ENCODE measurements at regions not wholly inside any gene's neighbourhood (a gene's known extent, or its start where the extent isn't known, plus 50 kb on each side); places are given as distances from the start of the nearest gene placed in this dataset.
"Not testable (repeated sequence)": the region's sequence is repeated elsewhere in the genome, so short reads cannot be mapped to it uniquely, and the experiment has no call there.

GRCh38 chr13:74718232-74718842, 584.1 kb upstream of the KLF12 start:
- CTCF ChIA-PET; H3K36me3 Mint-ChIP-seq (ENCODE audit: low read depth); DNase-seq; ATAC-seq; H3K4me1 Mint-ChIP-seq; POLR2A ChIA-PET; H3K27ac Mint-ChIP-seq; H3K9me3 Mint-ChIP-seq (ENCODE audit: low read depth); H3K4me3 Mint-ChIP-seq; intact Hi-C loops (cut with DNase I, micrococcal nuclease); H3K27me3 Mint-ChIP-seq: not testable (repeated sequence)

GRCh38 chr13:74715718-74716117, 581.5 kb upstream of the KLF12 start:
- Mint-ChIP-seq H3K36me3 (ENCODE audit: low read depth) (no peaks in the 10 kb centered on the region), H3K27me3 (no peaks in the 10 kb centered on the region), H3K4me1 (no peaks in the 10 kb centered on the region), H3K9me3 (ENCODE audit: low read depth) (peaks cover 4% of the 10 kb centered on the region), H3K27ac (no peak overlapping the region), H3K4me3 (no peak overlapping the region)
- ChIA-PET CTCF (no interaction called here), POLR2A (no interaction called here)
- intact Hi-C loops (cut with DNase I, micrococcal nuclease) = no loop called here
- DNase-seq (no peak), ATAC-seq (no peak)

GRCh38 chr13:74710006-74710405, 575.8 kb upstream of the KLF12 start:
- DNase-seq = no peak
- no peak overlapping the region for H3K27ac Mint-ChIP-seq
- CTCF ChIA-PET = interaction anchor here (0.7 kb wide), 1 partner anchor 31 kb away, joined by 3 read pairs; no protein-coding TSS in a partner anchor
- POLR2A ChIA-PET = no interaction called here
- no peaks in the 10 kb centered on the region for H3K27me3 Mint-ChIP-seq
- no peak overlapping the region for H3K4me3 Mint-ChIP-seq
- H3K4me1 Mint-ChIP-seq = no peaks in the 10 kb centered on the region
- intact Hi-C loops (cut with DNase I, micrococcal nuclease) = no loop called here
- H3K36me3 Mint-ChIP-seq (ENCODE audit: low read depth) = no peaks in the 10 kb centered on the region
- ATAC-seq = no peak
- H3K9me3 Mint-ChIP-seq (ENCODE audit: low read depth) = peaks cover 4% of the 10 kb centered on the region

- no peak for ATAC-seq
- CTCF ChIA-PET = no interaction called here
- DNase-seq = no peak
Observed at GRCh38 chr13:74709226-74709625, 575.0 kb upstream of the KLF12 start.

GRCh38 chr13:74708629-74709028, 574.4 kb upstream of the KLF12 start:
- Mint-ChIP-seq H3K4me1 (no peaks in the 10 kb centered on the region), H3K36me3 (ENCODE audit: low read depth) (no peaks in the 10 kb centered on the region), H3K4me3 (no peak overlapping the region), H3K27me3 (peaks cover 3% of the 10 kb centered on the region), H3K27ac (no peak overlapping the region), H3K9me3 (ENCODE audit: low read depth) (peaks cover 1% of the 10 kb centered on the region)
- ChIA-PET POLR2A (no interaction called here), CTCF (interaction anchor here (0.6 kb wide), 1 partner anchor 13 kb away, joined by 3 read pairs; no protein-coding TSS in a partner anchor)
- no peak for DNase-seq
- no peak for ATAC-seq
- intact Hi-C loops (cut with DNase I, micrococcal nuclease) = no loop called here

More at GRCh38 chr13:74709226-74709625, 575.0 kb upstream of the KLF12 start:
- H3K4me3 Mint-ChIP-seq = no peak overlapping the region
- H3K27ac Mint-ChIP-seq = no peak overlapping the region
- peaks cover 4% of the 10 kb centered on the region for H3K9me3 Mint-ChIP-seq (ENCODE audit: low read depth)
- peaks cover under 1% of the 10 kb centered on the region for H3K27me3 Mint-ChIP-seq
- no peaks in the 10 kb centered on the region for H3K4me1 Mint-ChIP-seq
- POLR2A ChIA-PET = no interaction called here
- intact Hi-C loops (cut with DNase I, micrococcal nuclease) = no loop called here
- no peaks in the 10 kb centered on the region for H3K36me3 Mint-ChIP-seq (ENCODE audit: low read depth)

- no peaks in the 10 kb centered on the region for H3K4me1 Mint-ChIP-seq
- POLR2A ChIA-PET = no interaction called here
- H3K9me3 Mint-ChIP-seq (ENCODE audit: low read depth) = no peaks in the 10 kb centered on the region
- CTCF ChIA-PET = no interaction called here
- no peak overlapping the region for H3K27ac Mint-ChIP-seq
- DNase-seq (no peak), ATAC-seq (no peak)
- H3K4me3 Mint-ChIP-seq = no peak overlapping the region
- peaks cover 3% of the 10 kb centered on the region for H3K27me3 Mint-ChIP-seq
- no peaks in the 10 kb centered on the region for H3K36me3 Mint-ChIP-seq (ENCODE audit: low read depth)
- intact Hi-C loops (cut with DNase I, micrococcal nuclease) = no loop called here
Observed at GRCh38 chr13:74707291-74707690, 573.1 kb upstream of the KLF12 start.

GRCh38 chr13:74706801-74707200, 572.6 kb upstream of the KLF12 start:
- Mint-ChIP-seq H3K36me3 (ENCODE audit: low read depth) (no peaks in the 10 kb centered on the region), H3K27ac (no peak overlapping the region), H3K4me1 (no peaks in the 10 kb centered on the region), H3K9me3 (ENCODE audit: low read depth) (no peaks in the 10 kb centered on the region), H3K4me3 (no peak overlapping the region), H3K27me3 (peaks cover 3% of the 10 kb centered on the region)
- ChIA-PET POLR2A (no interaction called here), CTCF (no interaction called here)
- intact Hi-C loops (cut with DNase I, micrococcal nuclease) = no loop called here
- ATAC-seq (no peak), DNase-seq (no peak)

GRCh38 chr13:74705438-74705837, 571.2 kb upstream of the KLF12 start:
- no peak for DNase-seq
- no peak for ATAC-seq
- Mint-ChIP-seq H3K4me1 (no peaks in the 10 kb centered on the region), H3K36me3 (ENCODE audit: low read depth) (no peaks in the 10 kb centered on the region), H3K4me3 (no peak overlapping the region), H3K27me3 (peaks cover 3% of the 10 kb centered on the region), H3K9me3 (ENCODE audit: low read depth) (no peaks in the 10 kb centered on the region), H3K27ac (no peak overlapping the region)
- ChIA-PET POLR2A (no interaction called here), CTCF (no interaction called here)
- intact Hi-C loops (cut with DNase I, micrococcal nuclease) = no loop called here

- intact Hi-C loops (cut with DNase I, micrococcal nuclease) = no loop called here
- POLR2A ChIA-PET = no interaction called here
- no peak overlapping the region for H3K27ac Mint-ChIP-seq
- no peaks in the 10 kb centered on the region for H3K9me3 Mint-ChIP-seq (ENCODE audit: low read depth)
- ATAC-seq = no peak
- H3K27me3 Mint-ChIP-seq = peaks cover 3% of the 10 kb centered on the region
- DNase-seq = no peak
- no peaks in the 10 kb centered on the region for H3K4me1 Mint-ChIP-seq
- H3K36me3 Mint-ChIP-seq (ENCODE audit: low read depth) = no peaks in the 10 kb centered on the region
- CTCF ChIA-PET = no interaction called here
- no peak overlapping the region for H3K4me3 Mint-ChIP-seq
Observed at GRCh38 chr13:74703855-74704387, 569.7 kb upstream of the KLF12 start.

- no peak overlapping the region for H3K27ac Mint-ChIP-seq
- H3K4me1 Mint-ChIP-seq = no peaks in the 10 kb centered on the region
- no peak overlapping the region for H3K4me3 Mint-ChIP-seq
- intact Hi-C loops (cut with DNase I, micrococcal nuclease) = no loop called here
- H3K27me3 Mint-ChIP-seq = peaks cover 3% of the 10 kb centered on the region
- ATAC-seq (no peak), DNase-seq (no peak)
- POLR2A ChIA-PET = no interaction called here
- no peaks in the 10 kb centered on the region for H3K36me3 Mint-ChIP-seq (ENCODE audit: low read depth)
- no peaks in the 10 kb centered on the region for H3K9me3 Mint-ChIP-seq (ENCODE audit: low read depth)
- CTCF ChIA-PET = interaction anchor here (0.8 kb wide), 1 partner anchor 163 kb away, joined by 3 read pairs; no protein-coding TSS in a partner anchor
Observed at GRCh38 chr13:74696148-74696922, 562.1 kb upstream of the KLF12 start.

- ChIA-PET CTCF (interaction anchor here (0.5 to 0.7 kb wide), 3 partner anchors 13 to 911 kb away, joined by 3 read pairs; no protein-coding TSS in a partner anchor), POLR2A (no interaction called here)
- ATAC-seq = no peak
- Mint-ChIP-seq H3K4me3 (no peak overlapping the region), H3K4me1 (no peaks in the 10 kb centered on the region), H3K27ac (no peak overlapping the region), H3K27me3 (peaks cover 3% of the 10 kb centered on the region), H3K9me3 (ENCODE audit: low read depth) (no peaks in the 10 kb centered on the region), H3K36me3 (ENCODE audit: low read depth) (no peaks in the 10 kb centered on the region)
- no peak for DNase-seq
- intact Hi-C loops (cut with DNase I, micrococcal nuclease) = no loop called here
Observed at GRCh38 chr13:74695021-74695800, 561.0 kb upstream of the KLF12 start.

Measured in activated CD4-positive, alpha-beta T cell treated with anti-CD3 and anti-CD28 coated beads for 36 hours (primary cell).